NCI-H524 treated with DMSO at 0.1 percent for 48 hours (cell line): ENCODE measurements at regions not wholly inside any gene's neighbourhood (a gene's known extent, or its start where the extent isn't known, plus 50 kb on each side); places are given as distances from the start of the nearest gene placed in this dataset.
"Not testable (repeated sequence)": the region's sequence is repeated elsewhere in the genome, so short reads cannot be mapped to it uniquely, and the experiment has no call there.

Source experiments
- DNase-seq: peaks from one replicate; lab custom pipeline; 2025; lab: John Stamatoyannopoulos, UW

- no peak for DNase-seq
These were observed 166.3 kb downstream of the KIF26A start for GRCh38 chr14:104304451-104305351.

- DNase-seq: no peak
These were observed 167.4 kb downstream of the KIF26A start for GRCh38 chr14:104305511-104306449.

GRCh38 chr14:104306450-104307040 lies 168.2 kb downstream of the KIF26A start:
- DNase-seq: no peak

GRCh38 chr14:104307246-104307626 lies 168.8 kb downstream of the KIF26A start:
- DNase-seq: no peak

DNA sequence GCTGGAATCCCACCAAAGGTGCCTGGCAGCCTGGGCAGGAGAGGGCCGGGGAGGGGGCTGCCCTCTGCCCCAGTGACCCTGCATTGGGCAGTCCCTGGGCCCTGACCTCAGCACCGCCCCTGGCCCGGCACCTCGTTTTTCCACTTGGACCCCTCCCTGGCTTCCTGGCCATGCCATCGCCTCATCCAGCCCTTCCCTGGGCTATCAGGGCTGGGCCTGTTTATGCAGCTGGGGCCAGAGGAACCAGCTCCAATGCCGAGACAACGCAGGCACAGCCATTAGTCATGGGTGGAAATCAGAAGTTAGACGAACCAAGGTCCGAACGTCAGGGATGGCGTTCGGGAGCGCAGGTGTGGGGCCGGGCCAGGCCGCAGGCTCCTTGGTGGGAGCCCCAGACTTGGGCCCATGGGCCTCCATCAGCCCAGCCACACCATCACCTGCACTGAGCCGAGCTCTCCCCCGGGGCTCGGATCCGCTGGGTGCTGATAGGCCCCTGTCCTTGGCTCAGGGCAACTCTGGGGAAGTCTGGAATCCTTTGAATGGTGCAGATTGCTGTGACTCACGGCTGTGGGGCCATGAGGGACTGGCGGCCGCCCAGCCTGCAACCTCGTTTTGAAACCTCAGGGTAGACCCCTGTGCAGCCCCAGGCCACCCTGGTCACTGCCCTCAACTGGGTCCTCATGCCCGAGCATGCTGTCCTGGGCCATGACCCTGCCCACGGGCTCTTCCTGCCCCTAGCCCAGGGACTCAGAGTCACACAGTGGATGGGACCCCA lies 169.4 kb downstream of the KIF26A start:
- DNase-seq: no peak

DNA sequence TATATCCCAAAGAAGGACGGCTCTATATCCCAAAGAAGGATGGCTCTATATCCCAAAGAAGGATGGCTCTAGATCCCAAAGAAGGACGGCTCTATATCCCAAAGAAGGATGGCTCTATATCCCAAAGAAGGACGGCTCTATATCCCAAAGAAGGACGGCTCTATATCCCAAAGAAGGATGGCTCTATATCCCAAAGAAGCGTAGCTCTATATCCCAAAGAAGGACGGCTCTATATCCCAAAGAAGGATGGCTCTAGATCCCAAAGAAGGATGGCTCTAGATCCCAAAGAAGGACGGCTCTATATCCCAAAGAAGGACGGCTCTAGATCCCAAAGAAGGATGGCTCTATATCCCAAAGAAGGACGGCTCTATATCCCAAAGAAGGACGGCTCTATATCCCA lies 170.1 kb downstream of the KIF26A start:
- DNase-seq: not testable (repeated sequence)

- no peak for DNase-seq
These were observed 171.4 kb downstream of the KIF26A start for GRCh38 chr14:104309657-104310369.

- DNase-seq: no peak
These were observed 173.0 kb downstream of the KIF26A start for GRCh38 chr14:104311358-104311757.

DNA sequence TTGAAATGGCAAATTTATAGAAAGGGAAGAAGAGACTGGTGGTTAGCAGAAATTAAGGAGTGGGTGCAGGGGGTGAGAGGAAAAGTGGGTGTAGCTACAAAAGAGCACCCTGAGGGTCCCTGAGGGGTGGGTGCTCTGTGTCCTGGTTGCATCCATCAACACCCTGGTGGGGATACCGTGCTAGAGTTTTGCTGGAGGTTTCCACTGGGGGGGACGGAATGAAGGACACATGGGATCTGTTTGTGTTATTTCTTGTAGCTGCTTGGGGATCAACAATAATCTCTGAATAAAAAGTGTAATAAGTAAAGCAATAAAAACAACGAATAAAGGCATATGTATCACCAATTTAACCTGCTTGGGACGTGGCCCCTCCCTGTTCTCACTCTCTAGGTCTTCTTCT lies 175.3 kb downstream of the KIF26A start:
- DNase-seq: no peak

GRCh38 chr14:104314251-104314941 lies 176.0 kb downstream of the KIF26A start:
- no peak for DNase-seq

- no peak for DNase-seq
These were observed 176.8 kb downstream of the KIF26A start for GRCh38 chr14:104315169-104315568.

- DNase-seq: no peak
These were observed 177.2 kb downstream of the KIF26A start for GRCh38 chr14:104315625-104316024.

DNA sequence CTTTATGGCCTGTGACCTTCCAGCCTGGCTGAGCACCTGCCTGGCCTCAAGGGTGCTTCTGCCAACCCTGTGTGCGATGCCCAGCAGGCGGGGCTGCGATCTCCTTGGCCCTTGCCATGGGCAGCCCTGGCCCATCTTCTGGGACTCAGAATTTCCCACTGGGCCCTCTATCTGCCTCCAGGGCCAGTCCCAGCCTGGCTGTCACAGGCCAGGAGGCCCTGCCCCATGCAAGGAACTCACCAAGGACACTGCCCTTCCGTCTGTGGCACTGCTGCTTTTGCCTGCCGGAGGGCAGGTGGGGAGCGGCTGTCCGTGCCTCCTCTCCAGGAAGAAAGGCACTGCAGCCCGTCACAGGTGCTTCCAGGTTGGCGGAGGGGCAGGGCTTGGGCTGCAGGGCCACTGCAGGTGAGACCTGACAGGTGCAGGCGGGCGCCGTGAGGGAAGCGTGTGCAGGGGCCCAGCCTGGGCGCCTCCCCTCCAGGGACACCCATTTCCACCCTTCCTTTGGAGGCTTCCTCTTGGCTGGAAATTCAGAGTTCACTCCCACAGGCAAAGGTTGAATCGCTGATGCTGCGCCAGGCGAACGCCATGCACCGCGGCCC lies 177.8 kb downstream of the KIF26A start:
- no peak for DNase-seq

- DNase-seq: no peak
These were observed 178.5 kb downstream of the KIF26A start for GRCh38 chr14:104316723-104317491.

- no peak for DNase-seq
These were observed 179.1 kb downstream of the KIF26A start for GRCh38 chr14:104317492-104317805.

DNA sequence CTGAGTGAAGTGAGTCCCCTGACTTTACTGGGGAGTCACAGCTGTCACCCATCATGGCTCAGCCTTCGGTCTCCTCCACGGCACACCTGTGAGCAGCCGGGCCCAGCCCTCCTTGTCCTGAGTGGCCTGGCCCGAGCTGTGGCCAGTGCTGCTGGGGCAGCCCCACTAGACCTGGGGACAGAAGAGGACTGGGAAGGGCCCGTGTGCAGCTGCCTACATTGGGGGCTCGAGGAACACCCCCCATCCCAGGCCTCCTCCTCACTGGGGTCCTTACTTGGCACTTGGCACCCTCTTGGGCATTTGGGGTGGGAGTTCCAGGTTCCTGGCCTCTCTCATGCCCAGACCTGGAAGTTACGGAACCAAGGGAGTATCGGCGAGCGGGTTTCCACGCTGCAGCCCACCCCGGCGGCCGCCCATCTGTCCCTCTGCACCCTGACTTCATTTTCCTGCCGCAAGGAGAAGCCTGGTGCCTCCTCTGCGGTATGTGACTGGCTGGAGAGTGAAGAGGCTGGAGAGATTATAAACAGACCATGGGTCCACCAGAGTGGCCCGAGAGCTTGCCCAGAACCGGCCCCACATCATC lies 179.7 kb downstream of the KIF26A start:
- DNase-seq: no peak

DNA sequence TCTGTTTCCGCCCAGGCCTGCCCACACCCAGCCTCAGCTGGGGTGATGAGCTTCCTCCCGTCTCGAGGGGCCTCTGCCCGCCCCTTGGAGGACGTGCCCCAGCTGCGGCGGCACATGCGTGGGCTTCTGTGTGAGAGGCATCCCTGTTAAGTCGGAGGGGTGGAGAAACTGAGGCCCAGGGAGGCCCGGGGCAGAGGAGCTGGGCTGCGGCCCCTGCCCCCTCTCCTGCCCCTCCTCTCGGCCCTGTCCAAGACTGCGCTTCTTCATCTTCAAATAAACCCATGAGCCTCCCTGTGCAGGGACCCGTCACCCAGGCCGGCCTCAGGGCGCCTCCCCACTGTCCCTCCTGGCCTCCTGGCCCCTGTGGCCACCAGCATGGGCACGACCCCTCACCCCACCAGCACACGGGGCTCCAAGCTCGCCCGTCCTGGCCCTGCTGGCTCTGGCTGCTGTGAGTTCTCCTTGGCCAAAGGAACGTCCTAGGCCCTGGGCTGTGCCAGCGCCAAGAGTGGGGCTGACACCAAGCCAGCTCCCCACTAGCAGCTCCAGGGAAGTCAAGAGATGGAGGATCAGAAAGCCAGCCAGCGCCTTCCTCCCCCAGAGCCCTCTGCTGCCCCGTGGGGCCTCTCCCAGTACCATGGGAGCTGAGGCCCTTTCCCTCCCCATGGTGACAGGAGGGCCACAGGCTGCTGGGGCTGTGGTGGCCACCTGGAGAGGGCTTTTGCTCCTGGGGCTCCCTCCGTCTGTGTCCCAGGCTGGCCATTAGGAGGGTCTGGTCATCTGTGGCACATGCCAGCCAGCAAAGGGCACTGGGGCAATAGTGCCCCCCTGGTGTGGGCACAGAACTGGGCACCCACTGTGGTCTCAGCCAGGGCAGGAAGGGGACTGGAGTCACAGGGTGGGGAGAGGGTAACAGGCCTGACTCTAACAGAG lies 180.4 kb downstream of the KIF26A start:
- DNase-seq: no peak
